Panc1 (cell line): ENCODE measurements at regions not wholly inside any gene's neighbourhood (a gene's known extent, or its start where the extent isn't known, plus 50 kb on each side); places are given as distances from the start of the nearest gene placed in this dataset.

Source experiments
- SIN3A ChIP-seq: IDR thresholded peaks from 2 replicates; pipeline ENCODE4 v1.6.1; 2012; ENCODE audit warnings: low read depth, mild to moderate bottlenecking, low read length, moderate library complexity, borderline replicate concordance; ENCODE audit not compliant: insufficient read depth
- TF ChIP-seq, protein P1 (sequence below): fragments of 450-650 bp; IDR thresholded peaks from 2 replicates; pipeline ENCODE4 v1.5.1; 2017; ENCODE audit warnings: mild to moderate bottlenecking

DNA sequence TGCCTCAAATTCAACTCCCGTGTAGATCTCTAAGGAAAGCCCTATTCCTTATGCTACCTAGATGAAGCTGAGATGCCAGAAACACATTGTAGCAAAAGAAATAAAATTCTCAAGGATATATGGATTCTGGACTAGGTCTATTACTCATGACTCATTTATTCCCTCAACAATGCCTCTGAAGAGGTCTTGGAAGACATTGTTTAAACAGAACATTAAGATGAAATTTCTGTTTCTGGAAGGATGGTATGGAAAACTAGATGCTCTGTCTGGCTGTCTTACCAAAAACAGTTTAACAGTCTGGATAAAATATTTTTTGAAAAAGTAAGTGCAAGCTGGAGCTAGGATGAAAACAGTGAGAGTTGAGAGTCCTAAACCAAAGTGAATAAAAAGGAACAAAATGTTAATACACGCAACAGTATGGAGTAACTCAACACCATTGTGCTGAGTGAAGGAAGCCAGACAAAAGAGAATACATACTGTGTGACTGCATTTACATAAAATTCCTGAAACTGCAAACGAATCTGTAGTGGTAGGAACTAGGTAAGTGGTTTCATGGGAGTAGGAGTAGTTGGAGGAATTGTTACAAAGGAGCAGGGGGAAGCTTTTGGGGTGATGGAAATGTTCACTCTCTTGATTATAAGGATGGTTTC, 59.3 kb upstream of the GNG12 start:
- TF ChIP-seq, protein P1, sequence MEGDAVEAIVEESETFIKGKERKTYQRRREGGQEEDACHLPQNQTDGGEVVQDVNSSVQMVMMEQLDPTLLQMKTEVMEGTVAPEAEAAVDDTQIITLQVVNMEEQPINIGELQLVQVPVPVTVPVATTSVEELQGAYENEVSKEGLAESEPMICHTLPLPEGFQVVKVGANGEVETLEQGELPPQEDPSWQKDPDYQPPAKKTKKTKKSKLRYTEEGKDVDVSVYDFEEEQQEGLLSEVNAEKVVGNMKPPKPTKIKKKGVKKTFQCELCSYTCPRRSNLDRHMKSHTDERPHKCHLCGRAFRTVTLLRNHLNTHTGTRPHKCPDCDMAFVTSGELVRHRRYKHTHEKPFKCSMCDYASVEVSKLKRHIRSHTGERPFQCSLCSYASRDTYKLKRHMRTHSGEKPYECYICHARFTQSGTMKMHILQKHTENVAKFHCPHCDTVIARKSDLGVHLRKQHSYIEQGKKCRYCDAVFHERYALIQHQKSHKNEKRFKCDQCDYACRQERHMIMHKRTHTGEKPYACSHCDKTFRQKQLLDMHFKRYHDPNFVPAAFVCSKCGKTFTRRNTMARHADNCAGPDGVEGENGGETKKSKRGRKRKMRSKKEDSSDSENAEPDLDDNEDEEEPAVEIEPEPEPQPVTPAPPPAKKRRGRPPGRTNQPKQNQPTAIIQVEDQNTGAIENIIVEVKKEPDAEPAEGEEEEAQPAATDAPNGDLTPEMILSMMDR, result no peak
- TF ChIP-seq SIN3A, result no peak
